ENCODE measurements at regions not wholly inside any gene's neighbourhood (a gene's known extent, or its start where the extent isn't known, plus 50 kb on each side); places are given as distances from the start of the nearest gene placed in this dataset.

DNA sequence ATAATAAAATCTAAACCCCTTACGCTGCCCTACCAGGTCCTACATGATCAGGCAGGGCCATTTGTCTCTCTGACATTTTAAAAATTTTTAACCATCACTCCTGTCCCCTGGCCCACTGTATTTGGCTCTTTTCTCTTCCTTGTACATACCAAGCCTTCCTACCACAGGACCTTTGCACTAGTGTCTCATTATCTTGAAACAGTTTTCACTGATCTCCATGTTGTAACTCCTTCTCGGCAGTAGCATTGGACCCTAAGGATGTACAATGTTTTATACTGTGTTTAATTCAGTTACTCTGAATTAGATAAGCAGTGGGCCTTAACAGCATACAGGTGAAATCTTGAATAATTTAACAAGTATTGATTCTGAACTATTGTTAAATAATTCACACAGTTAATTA is 330.7 kb downstream of the UTRN start:
- Histone ChIP-seq H3K4me3 (no peak overlapping the region), H3K9me3 (no peaks in the 10 kb centered on the region), H3K36me3 (no peaks in the 10 kb centered on the region), H3K27me3 (no peaks in the 10 kb centered on the region), H3K4me1 (no peaks in the 10 kb centered on the region), H3K27ac (no peak overlapping the region)
- DNase-seq, result no peak
- no peak for TF ChIP-seq CTCF (IDR thresholded peaks at IDR 0.05)
- no peak for TF ChIP-seq POLR2A (IDR thresholded peaks at IDR 0.05)

DNA sequence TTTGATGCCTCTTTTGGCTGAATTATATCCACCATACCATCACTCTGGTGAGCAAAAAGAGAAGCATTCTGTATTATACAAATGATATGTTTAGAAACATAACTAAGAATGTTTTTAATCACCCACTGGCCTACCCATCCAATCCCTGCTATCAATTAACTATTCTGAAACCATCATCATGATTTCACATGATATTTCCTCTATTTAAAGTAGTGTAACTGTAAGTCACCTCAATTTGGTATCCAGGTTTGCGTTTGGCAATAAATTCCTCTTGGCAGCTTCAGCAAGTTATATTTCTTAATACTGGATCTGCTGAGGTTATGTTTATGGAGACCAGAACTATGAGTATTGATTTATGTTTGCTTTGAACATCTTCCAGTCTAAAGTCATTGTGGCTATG is 332.1 kb downstream of the UTRN start:
- TF ChIP-seq CTCF (IDR thresholded peaks at IDR 0.05) (no peak), POLR2A (IDR thresholded peaks at IDR 0.05) (no peak)
- H3K27me3 ChIP-seq, result no peaks in the 10 kb centered on the region

DNA sequence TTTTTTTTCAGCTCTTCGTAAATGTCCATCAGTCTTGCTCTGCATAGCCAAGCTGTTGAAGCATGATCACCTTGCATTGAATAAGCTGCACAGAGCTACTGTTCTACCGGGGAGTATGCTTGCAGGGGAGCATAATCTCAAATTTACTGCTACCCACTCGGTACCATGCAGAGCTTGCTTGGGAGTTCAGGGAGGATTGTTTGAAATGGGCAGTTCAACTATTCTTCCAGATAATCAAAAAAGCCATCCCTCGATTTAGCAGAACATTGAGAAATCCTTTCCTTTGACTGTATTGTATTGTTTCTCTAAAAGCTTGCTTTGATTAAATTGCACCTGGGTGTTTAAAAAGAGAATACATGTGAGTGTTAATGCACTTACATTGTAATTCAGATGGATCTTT is 332.6 kb downstream of the UTRN start:
- Histone ChIP-seq H3K27ac (no peak overlapping the region), H3K4me3 (no peak overlapping the region), H3K4me1 (no peaks in the 10 kb centered on the region), H3K36me3 (no peaks in the 10 kb centered on the region), H3K9me3 (no peaks in the 10 kb centered on the region), H3K27me3 (no peaks in the 10 kb centered on the region)
- no peak for DNase-seq
- TF ChIP-seq CTCF (IDR thresholded peaks at IDR 0.05), result no peak
- TF ChIP-seq POLR2A (IDR thresholded peaks at IDR 0.05), result no peak

More for the DNA sequence above, 332.1 kb downstream of the UTRN start:
- no peak for DNase-seq
- Histone ChIP-seq H3K36me3 (no peaks in the 10 kb centered on the region), H3K9me3 (no peaks in the 10 kb centered on the region), H3K4me1 (no peaks in the 10 kb centered on the region), H3K4me3 (no peak overlapping the region), H3K27ac (no peak overlapping the region)

DNA sequence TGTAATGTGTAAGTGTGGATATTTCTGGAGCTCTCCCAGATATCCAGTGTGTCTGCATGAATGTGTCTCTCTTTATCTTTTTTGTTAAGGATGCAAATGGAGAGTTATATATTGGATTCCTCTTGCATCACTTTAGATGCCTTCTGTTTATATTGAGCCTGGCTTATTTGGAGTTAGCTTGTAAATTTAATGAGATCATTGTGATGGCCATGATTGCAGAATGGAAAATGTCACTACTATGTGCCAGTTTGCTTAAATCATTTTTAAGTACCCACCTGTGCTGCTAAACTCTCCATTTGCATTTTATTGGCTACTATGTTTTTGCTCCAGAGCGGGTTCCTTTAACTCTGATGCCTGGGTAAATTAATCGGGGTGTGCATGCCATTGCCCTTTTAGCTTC is 334.8 kb downstream of the UTRN start:
- no peaks in the 10 kb centered on the region for H3K27me3 ChIP-seq
- no peak for DNase-seq
- no peak overlapping the region for H3K27ac ChIP-seq
- TF ChIP-seq CTCF (IDR thresholded peaks at IDR 0.05) (no peak), POLR2A (IDR thresholded peaks at IDR 0.05) (no peak)
- no peaks in the 10 kb centered on the region for H3K9me3 ChIP-seq
- H3K4me3 ChIP-seq, result no peak overlapping the region
- H3K4me1 ChIP-seq, result no peaks in the 10 kb centered on the region
- no peaks in the 10 kb centered on the region for H3K36me3 ChIP-seq

- TF ChIP-seq CTCF (IDR thresholded peaks at IDR 0.05), result no peak
- TF ChIP-seq POLR2A (IDR thresholded peaks at IDR 0.05), result no peak
- Histone ChIP-seq H3K36me3 (no peaks in the 10 kb centered on the region), H3K27me3 (no peaks in the 10 kb centered on the region), H3K4me1 (no peaks in the 10 kb centered on the region), H3K9me3 (no peaks in the 10 kb centered on the region), H3K27ac (no peak overlapping the region), H3K4me3 (no peak overlapping the region)
- no peak for DNase-seq
Measured at GRCh38 chr6:144621332-144621731, 336.2 kb downstream of the UTRN start.

GRCh38 chr6:144624246-144624645 is 339.1 kb downstream of the UTRN start:
- Histone ChIP-seq H3K36me3 (no peaks in the 10 kb centered on the region), H3K4me3 (no peak overlapping the region), H3K9me3 (no peaks in the 10 kb centered on the region), H3K4me1 (no peaks in the 10 kb centered on the region), H3K27ac (no peak overlapping the region), H3K27me3 (no peaks in the 10 kb centered on the region)
- DNase-seq, result no peak
- TF ChIP-seq CTCF (IDR thresholded peaks at IDR 0.05) (no peak), POLR2A (IDR thresholded peaks at IDR 0.05) (no peak)

All from Peyer's patch (tissue), 4 donors.